Skin epidermis (tissue), 12 donors: ENCODE measurements at regions not wholly inside any gene's neighbourhood (a gene's known extent, or its start where the extent isn't known, plus 50 kb on each side); places are given as distances from the start of the nearest gene placed in this dataset.

Source experiments
- H3K27ac ChIP-seq, 21 experiments: fragments of 200-600 bp; sonication (generic) in 11 of 21; one replicate each; pipeline ENCODE4 v1.5.0; 2020; ENCODE audit warnings: mild to moderate bottlenecking in 3 of 21, inconsistent platforms in 2 of 21, moderate library complexity in 2 of 21
- H3K4me3 ChIP-seq, 7 experiments: fragments of 200-600 bp; sonication (generic) in 2 of 7; one replicate each; pipeline ENCODE4 v1.5.0; 2020; ENCODE audit warnings: inconsistent platforms in 2 of 7, mild to moderate bottlenecking in 2 of 7, moderate library complexity in 1 of 7

DNA sequence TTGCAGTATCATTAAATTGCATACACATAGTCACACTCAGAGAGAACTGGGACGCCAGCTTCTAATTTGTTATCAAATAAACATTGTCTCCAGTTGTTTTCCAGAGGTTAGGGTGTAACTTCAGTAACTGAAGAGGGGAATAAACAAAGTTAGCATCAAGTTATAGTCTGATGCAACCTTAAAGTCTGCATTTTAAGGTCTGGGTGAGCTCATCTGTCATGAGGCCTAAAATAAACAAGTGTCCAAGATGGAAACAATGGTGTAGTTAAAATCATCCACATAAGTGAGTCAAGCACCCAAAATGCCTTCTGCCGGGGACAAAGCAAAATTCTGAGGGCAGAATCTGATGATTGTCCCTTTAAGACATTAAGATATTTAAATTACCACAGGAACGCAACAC is 70.3 kb upstream of the EMCN start:
- Histone ChIP-seq H3K4me3 (no peak overlapping the region), H3K27ac (no peak overlapping the region)

DNA sequence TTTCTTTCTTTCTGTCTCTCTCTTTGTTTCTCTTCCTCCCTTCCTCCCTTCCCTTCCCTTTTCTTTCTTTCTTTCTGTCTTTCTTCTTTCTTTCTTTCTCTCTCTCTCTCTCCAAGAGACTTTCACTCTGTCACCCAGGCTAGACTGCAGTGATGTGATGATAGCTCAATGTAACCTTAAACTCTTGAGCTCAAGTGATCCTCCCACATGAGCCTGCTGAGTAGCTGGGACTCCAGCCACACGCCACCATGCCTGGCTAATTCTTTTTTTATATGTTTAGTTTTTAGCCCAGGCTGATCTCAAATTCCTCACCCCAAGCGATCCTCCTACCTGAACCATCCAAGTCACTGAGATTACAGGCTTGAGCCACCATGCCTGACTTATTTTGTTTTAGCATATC is 64.3 kb upstream of the EMCN start:
- Histone ChIP-seq H3K27ac (no peak overlapping the region), H3K4me3 (no peak overlapping the region)

DNA sequence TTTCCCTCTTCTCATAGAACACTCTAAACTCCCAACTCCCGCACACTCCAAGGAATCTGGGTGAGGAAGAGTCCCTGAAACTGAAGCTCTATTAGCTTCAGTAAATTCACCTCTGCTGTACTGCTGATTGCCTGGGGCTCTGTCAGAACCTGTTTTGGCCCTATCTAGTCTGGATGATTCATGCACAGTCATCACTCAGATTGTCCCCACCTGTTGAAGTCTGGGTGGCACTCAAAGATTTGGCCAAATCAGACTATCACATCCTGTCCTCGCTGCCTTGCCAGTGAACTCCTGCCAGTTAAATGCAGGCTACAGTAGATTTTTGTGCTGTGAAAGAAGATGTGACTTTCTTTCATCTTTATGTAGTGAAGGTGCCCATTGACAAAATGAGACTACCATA is 63.5 kb upstream of the EMCN start:
- peak overlapping the region in 3 of 21 experiments; percentile 25 to 37 (median 25) for H3K27ac ChIP-seq
- H3K4me3 ChIP-seq, result no peak overlapping the region

DNA sequence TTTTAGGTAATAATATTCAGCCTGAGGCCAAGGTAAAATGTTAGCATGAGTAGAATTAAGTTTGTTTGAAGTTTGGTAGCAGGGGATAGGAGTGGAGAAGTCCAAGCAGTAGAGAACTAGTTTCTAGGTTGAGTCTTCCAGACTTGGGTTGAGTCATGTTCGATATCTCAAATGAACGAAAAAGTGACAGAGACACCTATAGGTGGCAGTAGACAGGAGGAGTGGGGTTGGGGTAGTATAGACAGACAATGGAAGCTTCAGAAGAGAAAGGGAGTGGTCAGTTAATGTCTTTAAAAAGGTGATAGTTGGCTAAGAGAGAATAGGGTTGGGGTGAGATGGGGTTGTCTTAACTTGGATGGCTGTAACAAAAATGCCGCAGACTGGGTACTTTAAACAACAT is 58.7 kb upstream of the EMCN start:
- Histone ChIP-seq H3K4me3 (no peak overlapping the region), H3K27ac (no peak overlapping the region)

DNA sequence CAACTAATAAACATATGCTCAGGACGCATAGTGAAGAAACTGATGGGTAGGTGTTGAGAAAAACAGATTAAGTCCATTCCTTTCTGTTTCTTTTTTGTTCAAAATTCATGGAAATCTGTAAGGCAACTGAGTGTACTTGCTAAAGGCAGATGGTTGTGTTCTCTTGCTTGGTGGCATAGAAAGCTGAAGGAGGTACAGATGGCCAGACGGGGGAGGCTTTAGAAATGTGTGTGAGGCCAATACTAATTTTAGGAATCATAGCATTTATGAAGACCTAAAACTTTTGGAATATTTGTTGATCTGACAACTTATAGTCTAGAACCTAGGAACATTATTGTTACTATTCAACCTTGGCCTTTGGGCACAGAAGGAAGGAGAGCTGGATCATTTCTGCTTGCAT is 56.8 kb upstream of the EMCN start:
- H3K4me3 ChIP-seq, result no peak overlapping the region
- H3K27ac ChIP-seq, result no peak overlapping the region

DNA sequence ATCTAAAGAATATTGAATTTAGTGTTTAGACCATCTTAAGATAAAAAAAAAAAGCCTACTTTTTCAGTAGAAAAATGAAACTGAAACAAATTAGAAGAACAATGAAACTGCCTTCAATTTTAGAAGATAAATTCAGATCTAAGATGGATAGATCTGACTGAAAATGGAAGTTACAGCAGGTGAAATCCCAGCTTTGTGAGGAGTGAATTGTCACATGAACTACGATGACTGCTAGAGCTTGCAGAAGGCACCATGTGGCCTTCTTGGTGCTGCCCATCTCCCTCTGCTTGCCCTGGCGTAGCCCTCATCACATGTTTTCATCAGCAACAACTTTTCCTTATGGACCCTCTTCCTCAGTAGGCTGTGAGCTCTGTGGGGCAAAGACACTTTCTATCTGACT is 51.4 kb upstream of the EMCN start:
- H3K27ac ChIP-seq, result no peak overlapping the region
- no peak overlapping the region for H3K4me3 ChIP-seq
